Prostate gland (tissue), 2 donors: ENCODE measurements at regions not wholly inside any gene's neighbourhood (a gene's known extent, or its start where the extent isn't known, plus 50 kb on each side); places are given as distances from the start of the nearest gene placed in this dataset.

ENCODE experiments used
- DNase-seq: peaks from one replicate; pipeline ENCODE4 v3.0.0-alpha.2; 2019; ENCODE audit warnings: low spot score
- H3K27ac ChIP-seq, 2 donors: fragments of 200-600 bp; sonication (generic); 2 replicates each; pipeline ENCODE4 v1.5.1; 2017 to 2019
- H3K27me3 ChIP-seq: fragments of 200-600 bp; sonication (generic); replicated peaks from 2 replicates; pipeline ENCODE4 v1.5.1; 2019; ENCODE audit not compliant: insufficient read depth
- H3K36me3 ChIP-seq, 2 donors: fragments of 200-600 bp; sonication (generic); 1 replicate in 1 of 2; 2 replicates in 1 of 2; pipeline versions ENCODE4 v1.5.1 to v1.8.1; 2017 to 2019
- H3K4me1 ChIP-seq: fragments of 200-600 bp; sonication (generic); replicated peaks from 2 replicates; pipeline ENCODE4 v1.5.1; 2019
- H3K4me3 ChIP-seq, 2 donors: fragments of 200-600 bp; sonication (generic); 2 replicates each; pipeline ENCODE4 v1.5.1; 2017 to 2019
- H3K9me3 ChIP-seq: fragments of 200-600 bp; sonication (generic); 2 replicates; pipeline ENCODE4 v1.5.1; 2017
- POLR2A ChIP-seq: fragments of 450-650 bp; IDR thresholded peaks from one replicate; pipeline ENCODE4 v1.6.1; 2016; ENCODE audit warnings: antibody characterized with exemption, mild to moderate bottlenecking
- POLR2AphosphoS5 ChIP-seq: sonication (generic); formaldehyde crosslinking; IDR thresholded peaks from one replicate; pipeline ENCODE4 v1.6.1; 2017; ENCODE audit warnings: antibody characterized with exemption
- WGBS: methylation state at CpG from one replicate; pipeline ENCODE4 v1.1.5; 2018; 5-methylcytosine and 5-hydroxymethylcytosine counted together
- intact Hi-C: fragments of 100-400 bp; cut with DNase I; formaldehyde crosslinking; loops from one replicate; pipeline ENCODE4 v1.14.2; 2022
- TF ChIP-seq, protein P1 (sequence below), 4 experiments: fragments of 200-600 bp in 2 of 4; fragments of 450-650 bp in 2 of 4; sonication (generic) in 2 of 4; IDR thresholded peaks; 1 replicate in 3 of 4; 2 replicates in 1 of 4; pipeline ENCODE4 v1.5.1; 2016 to 2019; ENCODE audit warnings: antibody characterized with exemption in 4 of 4, mild to moderate bottlenecking in 2 of 4, moderate library complexity in 2 of 4

DNA sequence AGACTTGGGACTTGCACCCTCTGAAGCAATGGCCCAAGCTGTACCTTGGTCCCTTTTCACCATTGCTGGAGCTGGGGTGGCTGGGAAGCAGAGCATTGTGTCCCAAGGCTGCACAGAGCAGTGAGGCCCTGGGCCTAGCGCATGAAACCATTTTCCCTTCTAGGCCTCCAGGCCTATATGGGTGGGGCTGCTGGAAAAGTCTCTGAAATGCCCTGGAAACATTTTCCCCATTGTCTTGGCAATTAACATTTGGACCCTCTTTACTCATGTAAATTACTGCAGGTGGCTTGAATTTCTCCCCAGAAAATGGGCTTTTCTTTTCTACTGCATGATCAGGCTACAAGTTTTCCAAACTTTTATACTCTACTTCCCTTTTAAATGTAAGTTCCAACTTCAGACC, 510.5 kb downstream of the SLITRK6 start:
- intact Hi-C loops: no loop called here
- H3K36me3 ChIP-seq: no peaks in the 10 kb centered on the region
- H3K27ac ChIP-seq: no peak overlapping the region
- TF ChIP-seq POLR2AphosphoS5 (no peak), POLR2A (no peak)
- TF ChIP-seq, protein P1, sequence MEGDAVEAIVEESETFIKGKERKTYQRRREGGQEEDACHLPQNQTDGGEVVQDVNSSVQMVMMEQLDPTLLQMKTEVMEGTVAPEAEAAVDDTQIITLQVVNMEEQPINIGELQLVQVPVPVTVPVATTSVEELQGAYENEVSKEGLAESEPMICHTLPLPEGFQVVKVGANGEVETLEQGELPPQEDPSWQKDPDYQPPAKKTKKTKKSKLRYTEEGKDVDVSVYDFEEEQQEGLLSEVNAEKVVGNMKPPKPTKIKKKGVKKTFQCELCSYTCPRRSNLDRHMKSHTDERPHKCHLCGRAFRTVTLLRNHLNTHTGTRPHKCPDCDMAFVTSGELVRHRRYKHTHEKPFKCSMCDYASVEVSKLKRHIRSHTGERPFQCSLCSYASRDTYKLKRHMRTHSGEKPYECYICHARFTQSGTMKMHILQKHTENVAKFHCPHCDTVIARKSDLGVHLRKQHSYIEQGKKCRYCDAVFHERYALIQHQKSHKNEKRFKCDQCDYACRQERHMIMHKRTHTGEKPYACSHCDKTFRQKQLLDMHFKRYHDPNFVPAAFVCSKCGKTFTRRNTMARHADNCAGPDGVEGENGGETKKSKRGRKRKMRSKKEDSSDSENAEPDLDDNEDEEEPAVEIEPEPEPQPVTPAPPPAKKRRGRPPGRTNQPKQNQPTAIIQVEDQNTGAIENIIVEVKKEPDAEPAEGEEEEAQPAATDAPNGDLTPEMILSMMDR (IDR thresholded peaks at IDR 0.05): no peak
- no peaks in the 10 kb centered on the region for H3K9me3 ChIP-seq
- H3K4me3 ChIP-seq: no peak overlapping the region
- 100% methylated on average over 1 of the region's 1 CpG for WGBS
- H3K27me3 ChIP-seq: no peaks in the 10 kb centered on the region
- H3K4me1 ChIP-seq: no peaks in the 10 kb centered on the region
- no peak for DNase-seq

DNA sequence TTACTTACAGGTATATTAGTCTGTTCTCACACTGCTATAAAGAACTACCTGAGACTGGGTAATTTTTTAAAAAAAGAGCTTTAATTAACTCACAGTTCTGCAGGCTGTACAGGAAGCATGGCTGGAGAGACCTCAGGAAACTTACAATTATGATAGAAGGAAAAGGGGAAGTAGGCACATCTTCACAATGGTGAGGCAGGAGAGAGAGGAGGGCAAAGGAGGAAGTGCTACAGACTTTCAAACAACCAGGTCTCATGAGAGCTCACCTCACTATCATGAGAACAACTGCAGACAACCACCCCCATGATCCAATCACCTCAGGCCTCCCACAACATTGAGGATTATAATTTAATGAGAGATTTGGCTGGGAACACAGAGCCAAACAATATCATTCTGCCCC, 511.7 kb downstream of the SLITRK6 start:
- TF ChIP-seq POLR2AphosphoS5 (no peak), POLR2A (no peak)
- TF ChIP-seq, protein P1 (IDR thresholded peaks at IDR 0.05): no peak
- Histone ChIP-seq H3K4me1 (no peaks in the 10 kb centered on the region), H3K9me3 (no peaks in the 10 kb centered on the region), H3K27me3 (no peaks in the 10 kb centered on the region), H3K36me3 (no peaks in the 10 kb centered on the region), H3K4me3 (no peak overlapping the region), H3K27ac (no peak overlapping the region)
- intact Hi-C loops: no loop called here
- DNase-seq: no peak

DNA sequence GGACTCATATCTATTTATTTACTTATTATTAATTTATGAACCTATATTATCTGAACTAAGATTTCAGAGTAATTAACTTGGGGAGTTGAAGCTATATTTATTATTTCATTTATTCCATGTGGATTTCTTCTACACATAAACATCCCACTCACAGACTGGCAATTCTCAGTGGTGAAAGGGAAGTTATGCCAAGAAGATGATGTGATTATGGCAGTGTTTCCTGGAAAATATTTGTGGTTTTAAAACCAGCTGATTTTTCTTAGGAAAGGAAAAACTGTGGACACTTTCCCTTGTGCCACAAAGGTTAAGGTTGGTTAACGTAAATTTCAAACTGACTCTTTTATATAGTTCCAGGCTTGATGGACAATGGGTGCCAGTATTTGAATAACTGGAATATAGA, 513.1 kb downstream of the SLITRK6 start:
- DNase-seq: no peak
- 97% methylated on average over 1 of the region's 1 CpG for WGBS
- intact Hi-C loops: no loop called here
- Histone ChIP-seq H3K4me3 (no peak overlapping the region), H3K9me3 (no peaks in the 10 kb centered on the region), H3K4me1 (no peaks in the 10 kb centered on the region), H3K27me3 (no peaks in the 10 kb centered on the region), H3K36me3 (no peaks in the 10 kb centered on the region), H3K27ac (no peak overlapping the region)
- TF ChIP-seq, protein P1 (IDR thresholded peaks at IDR 0.05): no peak
- TF ChIP-seq POLR2A (no peak), POLR2AphosphoS5 (no peak)

DNA sequence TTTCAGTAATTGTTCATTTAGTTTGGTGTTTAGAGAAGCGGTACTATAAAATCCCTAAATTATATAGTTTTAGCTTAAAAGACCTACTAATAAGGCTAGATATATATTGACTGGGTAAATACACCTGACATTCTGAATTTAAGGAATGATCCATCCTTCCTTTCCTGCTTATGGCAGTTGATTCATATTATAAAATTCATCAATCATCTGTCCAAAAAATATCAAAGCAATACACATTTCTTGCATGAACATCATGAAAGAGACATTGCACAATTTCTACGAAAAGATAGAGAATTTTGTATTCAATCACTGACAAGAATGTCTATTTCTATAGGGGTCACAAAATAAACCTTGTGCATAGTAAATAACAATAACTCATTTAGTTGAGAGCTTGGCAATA, 514.9 kb downstream of the SLITRK6 start:
- TF ChIP-seq POLR2A (no peak), POLR2AphosphoS5 (no peak)
- TF ChIP-seq, protein P1 (IDR thresholded peaks at IDR 0.05): no peak
- Histone ChIP-seq H3K27ac (no peak overlapping the region), H3K27me3 (no peaks in the 10 kb centered on the region), H3K36me3 (no peaks in the 10 kb centered on the region), H3K4me1 (no peaks in the 10 kb centered on the region), H3K4me3 (no peak overlapping the region), H3K9me3 (no peaks in the 10 kb centered on the region)
- WGBS: 94% methylated on average over 2 of the region's 2 CpGs
- intact Hi-C loops: no loop called here
- DNase-seq: no peak

DNA sequence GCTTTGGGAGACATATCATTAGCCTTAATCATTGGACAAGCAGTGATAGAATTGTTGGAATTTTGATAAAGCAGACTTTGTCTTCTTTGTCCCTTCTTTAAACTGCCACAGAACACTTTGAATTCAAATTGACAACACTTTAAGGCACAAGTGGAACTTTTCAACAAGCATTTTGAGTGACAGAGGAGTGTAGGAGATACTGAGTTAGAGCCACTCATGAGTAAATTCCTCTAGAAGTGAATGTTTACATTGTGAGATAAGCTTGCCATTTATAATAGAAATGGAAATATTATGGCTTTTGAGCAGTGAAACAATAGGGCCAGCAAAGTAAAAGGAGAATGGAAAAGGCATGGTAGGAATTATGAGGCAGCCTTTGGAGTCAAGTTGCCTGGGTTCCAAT, 515.8 kb downstream of the SLITRK6 start:
- intact Hi-C loops: no loop called here
- Histone ChIP-seq H3K27ac (no peak overlapping the region), H3K4me3 (no peak overlapping the region), H3K9me3 (no peaks in the 10 kb centered on the region), H3K27me3 (no peaks in the 10 kb centered on the region), H3K36me3 (no peaks in the 10 kb centered on the region), H3K4me1 (no peaks in the 10 kb centered on the region)
- TF ChIP-seq POLR2A (no peak), POLR2AphosphoS5 (no peak)
- TF ChIP-seq, protein P1 (IDR thresholded peaks at IDR 0.05): no peak
- DNase-seq: no peak
